ENCODE measurements at regions not wholly inside any gene's neighbourhood (a gene's known extent, or its start where the extent isn't known, plus 50 kb on each side); places are given as distances from the start of the nearest gene placed in this dataset.

- TF ChIP-seq ATF3 (IDR thresholded peaks at IDR 0.05; ENCODE audit: insufficient read depth, low read depth, low read length) = no peak
These were observed 101.7 kb upstream of the IL6 start (continued) for GRCh38 chr7:22625251-22625650.
